Progenitor cell of endocrine pancreas (in vitro differentiated cells): ENCODE measurements at regions not wholly inside any gene's neighbourhood (a gene's known extent, or its start where the extent isn't known, plus 50 kb on each side); places are given as distances from the start of the nearest gene placed in this dataset.

Source experiments
- DNase-seq: peaks from one replicate; pipeline ENCODE4 v3.0.0; 2021; ENCODE audit warnings: low spot score; ENCODE audit not compliant: unreplicated experiment
- H3K27ac Mint-ChIP-seq: 2 replicates; pipeline ENCODE4 v1.8.0; 2021; ENCODE audit warnings: mild to moderate bottlenecking, moderate library complexity, mixed read lengths
- H3K27me3 Mint-ChIP-seq: 2 replicates; pipeline ENCODE4 v1.8.0; 2021; ENCODE audit warnings: mixed read lengths
- H3K36me3 Mint-ChIP-seq: 2 replicates; pipeline ENCODE4 v1.8.0; 2022; ENCODE audit warnings: mixed read lengths; ENCODE audit not compliant: insufficient read depth
- H3K4me1 Mint-ChIP-seq: 2 replicates; pipeline ENCODE4 v1.8.0; 2021; ENCODE audit warnings: low read depth, mixed read lengths
- H3K4me3 Mint-ChIP-seq: 2 replicates; pipeline ENCODE4 v1.8.0; 2021; ENCODE audit warnings: low read depth, mild to moderate bottlenecking, moderate library complexity, mixed read lengths
- H3K9me3 Mint-ChIP-seq: 2 replicates; pipeline ENCODE4 v1.8.0; 2021; ENCODE audit warnings: low read depth, mixed read lengths
- CTCF ChIP-seq: fragments of 200-600 bp; sonication (generic); IDR thresholded peaks from one replicate; pipeline ENCODE4 v1.5.0; 2021; ENCODE audit warnings: antibody characterized with exemption, mild to moderate bottlenecking; ENCODE audit not compliant: unreplicated experiment

DNA sequence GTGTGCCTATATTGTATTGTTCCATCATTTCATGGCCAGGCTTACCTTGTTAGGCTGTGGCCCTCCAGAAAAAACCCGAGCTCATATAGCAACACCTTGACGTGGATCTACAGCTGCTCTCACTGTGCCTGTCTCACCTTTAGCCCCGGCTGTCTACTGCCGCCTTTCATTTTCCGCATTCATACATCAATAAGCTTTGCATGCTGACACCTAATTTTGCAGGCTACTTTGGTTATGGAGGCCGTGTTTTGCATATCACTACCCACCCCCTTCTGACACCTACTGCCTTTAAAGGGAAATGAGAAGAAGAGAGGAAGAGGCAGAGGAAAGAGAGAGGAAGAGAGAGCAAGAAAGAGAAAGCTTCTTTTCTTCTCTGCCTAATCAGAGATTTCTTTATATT lies 702.9 kb downstream of the BCL11A start:
- H3K36me3 Mint-ChIP-seq = no peaks in the 10 kb centered on the region
- no peaks in the 10 kb centered on the region for H3K4me1 Mint-ChIP-seq
- DNase-seq = no peak
- H3K9me3 Mint-ChIP-seq = no peaks in the 10 kb centered on the region
- H3K27ac Mint-ChIP-seq = no peak overlapping the region
- H3K27me3 Mint-ChIP-seq = no peaks in the 10 kb centered on the region
- no peak overlapping the region for H3K4me3 Mint-ChIP-seq
- TF ChIP-seq CTCF = no peak

GRCh38 chr2:59833941-59834340 lies 719.5 kb downstream of the BCL11A start:
- TF ChIP-seq CTCF = no peak
- peaks cover 4% of the 10 kb centered on the region for H3K9me3 Mint-ChIP-seq
- H3K27me3 Mint-ChIP-seq = no peaks in the 10 kb centered on the region
- no peak overlapping the region for H3K4me3 Mint-ChIP-seq
- H3K4me1 Mint-ChIP-seq = peaks cover 2% of the 10 kb centered on the region
- H3K27ac Mint-ChIP-seq = no peak overlapping the region
- DNase-seq = no peak
- H3K36me3 Mint-ChIP-seq = no peaks in the 10 kb centered on the region

GRCh38 chr2:59830601-59831000 lies 722.9 kb downstream of the BCL11A start:
- no peak overlapping the region for H3K27ac Mint-ChIP-seq
- no peak for DNase-seq
- peaks cover 4% of the 10 kb centered on the region for H3K9me3 Mint-ChIP-seq
- H3K4me3 Mint-ChIP-seq = no peak overlapping the region
- no peaks in the 10 kb centered on the region for H3K27me3 Mint-ChIP-seq
- H3K4me1 Mint-ChIP-seq = no peaks in the 10 kb centered on the region
- TF ChIP-seq CTCF = no peak
- H3K36me3 Mint-ChIP-seq = no peaks in the 10 kb centered on the region

DNA sequence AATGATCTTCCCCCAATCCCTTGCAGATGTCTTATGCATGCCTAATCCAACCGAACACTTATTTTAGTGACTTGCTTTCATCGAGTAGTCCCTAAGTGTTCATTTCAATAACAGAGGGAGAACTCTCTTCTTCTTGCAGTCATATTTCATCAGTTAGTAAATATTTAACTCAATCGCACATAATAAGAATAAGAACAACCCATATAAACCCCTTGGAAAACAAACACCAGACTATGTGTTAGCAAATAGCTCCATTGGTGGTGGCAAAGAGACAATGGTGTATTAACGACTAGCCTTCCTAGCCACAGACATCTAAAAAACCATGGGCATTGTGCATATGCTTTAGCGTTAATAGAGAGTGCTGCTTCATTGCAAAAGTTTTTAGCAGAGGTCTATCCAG lies 725.8 kb downstream of the BCL11A start:
- no peak for TF ChIP-seq CTCF
- Mint-ChIP-seq H3K27me3 (no peaks in the 10 kb centered on the region), H3K4me1 (no peaks in the 10 kb centered on the region), H3K9me3 (peaks cover 2% of the 10 kb centered on the region), H3K27ac (no peak overlapping the region), H3K36me3 (no peaks in the 10 kb centered on the region), H3K4me3 (no peak overlapping the region)
- DNase-seq = no peak

- Mint-ChIP-seq H3K4me1 (no peaks in the 10 kb centered on the region), H3K36me3 (no peaks in the 10 kb centered on the region), H3K27me3 (no peaks in the 10 kb centered on the region), H3K4me3 (no peak overlapping the region), H3K9me3 (no peaks in the 10 kb centered on the region), H3K27ac (no peak overlapping the region)
- no peak for DNase-seq
- no peak for TF ChIP-seq CTCF
Observed at GRCh38 chr2:59826177-59826576, 727.3 kb downstream of the BCL11A start.

DNA sequence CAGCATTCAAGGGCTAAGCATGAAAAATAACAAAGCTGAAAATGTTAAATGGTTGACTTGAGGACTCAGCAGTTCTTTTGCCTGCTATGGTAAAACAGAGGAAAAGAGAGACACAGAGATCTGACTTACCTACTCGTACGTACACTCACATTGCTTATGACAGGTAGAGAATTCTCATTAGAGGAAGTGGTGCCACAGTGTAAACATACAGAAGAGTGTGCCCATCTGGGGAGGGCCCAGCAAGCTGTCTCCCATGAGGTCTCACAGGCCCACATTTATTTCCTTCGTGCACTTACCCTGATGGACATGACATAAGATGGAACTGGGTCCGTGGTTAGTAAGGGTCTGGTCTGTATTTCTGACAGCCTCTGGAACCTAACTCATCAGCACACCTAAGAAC lies 729.1 kb downstream of the BCL11A start:
- Mint-ChIP-seq H3K36me3 (no peaks in the 10 kb centered on the region), H3K4me3 (no peak overlapping the region), H3K27ac (no peak overlapping the region), H3K27me3 (no peaks in the 10 kb centered on the region), H3K4me1 (no peaks in the 10 kb centered on the region), H3K9me3 (no peaks in the 10 kb centered on the region)
- DNase-seq = no peak
- TF ChIP-seq CTCF = no peak
